PC-3 (cell line): ENCODE measurements at regions not wholly inside any gene's neighbourhood (a gene's known extent, or its start where the extent isn't known, plus 50 kb on each side); places are given as distances from the start of the nearest gene placed in this dataset.

Experiments
- CTCF ChIP-seq: fragments of 300-600 bp; sonication (generic); conservative IDR thresholded peaks from 2 replicates; pipeline ENCODE4 v1.5.1; 2017; ENCODE audit warnings: antibody characterized with exemption, low read depth, mild to moderate bottlenecking, low read length
- EZH2 ChIP-seq: fragments of 300-600 bp; sonication (generic); IDR thresholded peaks from one replicate; pipeline ENCODE4 v1.6.1; 2017; ENCODE audit warnings: antibody characterized with exemption, mild to moderate bottlenecking, low read length; ENCODE audit not compliant: unreplicated experiment

- TF ChIP-seq CTCF, result no peak
- no peak for TF ChIP-seq EZH2
These were observed 698.1 kb upstream of the NRP1 start for GRCh38 chr10:34032564-34032963.
